ENCODE measurements at regions not wholly inside any gene's neighbourhood (a gene's known extent, or its start where the extent isn't known, plus 50 kb on each side); places are given as distances from the start of the nearest gene placed in this dataset.

GRCh38 chr3:134082582-134082981 is 52.9 kb upstream of the SLCO2A1 start:
- Histone ChIP-seq H3K4me1 (ENCODE audit: insufficient read depth) (no peaks in the 10 kb centered on the region), H3F3A (replicated peaks; ENCODE audit: low read depth) (no peaks in the 10 kb centered on the region), H3K36me3 (ENCODE audit: insufficient read depth) (no peaks in the 10 kb centered on the region), H4K20me1 (replicated peaks; ENCODE audit: insufficient read depth) (0 out of 2 replicates have a peak, but pooled peaks cover 2% of the 10 kb centered on the region), H2AFZ (no peak overlapping the region), H3K9me2 (ENCODE audit: insufficient read depth) (peaks cover 3% of the 10 kb centered on the region; the same call in 1 of the 2 replicates), H3K27me3 (ENCODE audit: insufficient read depth) (no peaks in the 10 kb centered on the region), H3K4me2 (no peak overlapping the region), H3K4me3 (no peak overlapping the region), H3K27ac (ENCODE audit: low read depth) (no peak overlapping the region), H3K79me2 (replicated peaks; ENCODE audit: insufficient read depth) (no peaks in the 10 kb centered on the region)
- no peaks in the 10 kb centered on the region for H3K4me1 Mint-ChIP-seq
- TF ChIP-seq CTCF (conservative IDR thresholded peaks at IDR 0.05; ENCODE audit: low read depth in 2 of 2) (no peak), CREB1 (CRISPR knock-in tag; IDR thresholded peaks at IDR 0.05; ENCODE audit: low read depth) (no peak), ZNF331 (CRISPR knock-in tag; IDR thresholded peaks at IDR 0.05; ENCODE audit: low read depth) (no peak)
- 0 out of 3 replicates have a peak, but pooled peaks cover 3% of the 10 kb centered on the region for H3K36me3 Mint-ChIP-seq (ENCODE audit: low read depth)
- no peak for DNase-seq (ENCODE audit: low spot score)
- no peak overlapping the region for H3K27ac Mint-ChIP-seq
- H3K4me3 Mint-ChIP-seq, result no peak overlapping the region
- no peaks in the 10 kb centered on the region for H3K27me3 Mint-ChIP-seq (ENCODE audit: insufficient read depth, low read depth, poor library complexity)
- peaks cover 17% of the 10 kb centered on the region for H3K9me3 Mint-ChIP-seq
- no peak for ATAC-seq

GRCh38 chr3:134081211-134081610 is 51.5 kb upstream of the SLCO2A1 start:
- Mint-ChIP-seq H3K27ac (no peak overlapping the region), H3K4me1 (no peaks in the 10 kb centered on the region), H3K27me3 (ENCODE audit: insufficient read depth, low read depth, poor library complexity) (no peaks in the 10 kb centered on the region), H3K4me3 (no peak overlapping the region), H3K9me3 (peaks cover 15% of the 10 kb centered on the region), H3K36me3 (ENCODE audit: low read depth) (0 out of 3 replicates have a peak, but pooled peaks cover 3% of the 10 kb centered on the region)
- no peaks in the 10 kb centered on the region for H3K4me1 ChIP-seq (ENCODE audit: insufficient read depth)
- no peaks in the 10 kb centered on the region for H3K27me3 ChIP-seq (ENCODE audit: insufficient read depth)
- no peak overlapping the region for H2AFZ ChIP-seq
- TF ChIP-seq STAT1 (IDR thresholded peaks at IDR 0.05; ENCODE audit: unreplicated experiment), result no peak
- no peak for TF ChIP-seq ZNF114 (CRISPR knock-in tag; IDR thresholded peaks at IDR 0.05)
- no peak for TF ChIP-seq ZNF462 (CRISPR knock-in tag; IDR thresholded peaks at IDR 0.05)
- no peak for TF ChIP-seq EZH2 (IDR thresholded peaks at IDR 0.05; ENCODE audit: low read depth, unreplicated experiment)
- TF ChIP-seq ETS1 (IDR thresholded peaks at IDR 0.05), result no peak
- no peak for ATAC-seq
- peaks cover 3% of the 10 kb centered on the region; the same call in 1 of the 2 replicates for H3K9me2 ChIP-seq (ENCODE audit: insufficient read depth)
- H3K79me2 ChIP-seq (replicated peaks; ENCODE audit: insufficient read depth), result no peaks in the 10 kb centered on the region
- H3K4me2 ChIP-seq, result no peak overlapping the region
- no peak for DNase-seq (ENCODE audit: low spot score)
- no peak overlapping the region for H3K27ac ChIP-seq (ENCODE audit: low read depth)
- no peak overlapping the region for H3K4me3 ChIP-seq
- no peaks in the 10 kb centered on the region for H3F3A ChIP-seq (replicated peaks; ENCODE audit: low read depth)
- H3K36me3 ChIP-seq (ENCODE audit: insufficient read depth), result no peaks in the 10 kb centered on the region
- 0 out of 2 replicates have a peak, but pooled peaks cover 2% of the 10 kb centered on the region for H4K20me1 ChIP-seq (replicated peaks; ENCODE audit: insufficient read depth)
